ENCODE measurements at regions not wholly inside any gene's neighbourhood (a gene's known extent, or its start where the extent isn't known, plus 50 kb on each side); places are given as distances from the start of the nearest gene placed in this dataset.

DNA sequence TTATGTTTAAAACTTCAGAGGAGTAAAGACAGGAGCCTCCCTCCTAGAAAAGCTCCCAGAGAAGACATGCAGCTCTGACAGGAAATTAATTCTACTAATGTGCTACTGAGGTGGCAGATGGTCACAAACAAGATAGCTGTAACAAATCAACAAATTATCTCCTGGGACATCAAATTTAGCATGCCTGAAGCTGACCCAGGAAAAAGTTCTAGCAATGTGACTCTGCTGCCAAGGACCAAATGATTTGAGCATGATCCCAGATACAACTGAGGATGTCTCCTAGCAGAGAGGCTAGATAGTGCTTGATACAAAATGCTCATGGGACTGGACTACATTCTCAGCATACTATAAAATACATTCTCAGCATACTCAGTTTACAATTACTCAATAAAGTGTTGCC is 413.5 kb upstream of the SMC2 start:
- no peak for TF ChIP-seq EZH2 (IDR thresholded peaks at IDR 0.05; ENCODE audit: low read length)
- TF ChIP-seq, protein P1, sequence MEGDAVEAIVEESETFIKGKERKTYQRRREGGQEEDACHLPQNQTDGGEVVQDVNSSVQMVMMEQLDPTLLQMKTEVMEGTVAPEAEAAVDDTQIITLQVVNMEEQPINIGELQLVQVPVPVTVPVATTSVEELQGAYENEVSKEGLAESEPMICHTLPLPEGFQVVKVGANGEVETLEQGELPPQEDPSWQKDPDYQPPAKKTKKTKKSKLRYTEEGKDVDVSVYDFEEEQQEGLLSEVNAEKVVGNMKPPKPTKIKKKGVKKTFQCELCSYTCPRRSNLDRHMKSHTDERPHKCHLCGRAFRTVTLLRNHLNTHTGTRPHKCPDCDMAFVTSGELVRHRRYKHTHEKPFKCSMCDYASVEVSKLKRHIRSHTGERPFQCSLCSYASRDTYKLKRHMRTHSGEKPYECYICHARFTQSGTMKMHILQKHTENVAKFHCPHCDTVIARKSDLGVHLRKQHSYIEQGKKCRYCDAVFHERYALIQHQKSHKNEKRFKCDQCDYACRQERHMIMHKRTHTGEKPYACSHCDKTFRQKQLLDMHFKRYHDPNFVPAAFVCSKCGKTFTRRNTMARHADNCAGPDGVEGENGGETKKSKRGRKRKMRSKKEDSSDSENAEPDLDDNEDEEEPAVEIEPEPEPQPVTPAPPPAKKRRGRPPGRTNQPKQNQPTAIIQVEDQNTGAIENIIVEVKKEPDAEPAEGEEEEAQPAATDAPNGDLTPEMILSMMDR (optimal IDR thresholded peaks at IDR 0.05 in 1 of 3, IDR thresholded peaks at IDR 0.05 in 1 of 3, conservative IDR thresholded peaks at IDR 0.05 in 1 of 3; ENCODE audit: extremely low read depth in 1 of 3, insufficient read depth in 2 of 3, low read length in 3 of 3): no peak

Data from keratinocyte (primary cell).